PC-9 (cell line): ENCODE measurements at regions not wholly inside any gene's neighbourhood (a gene's known extent, or its start where the extent isn't known, plus 50 kb on each side); places are given as distances from the start of the nearest gene placed in this dataset.

ENCODE experiments used
- BruUV-seq: library from RNA; stranded (reverse); fragments of 400-500 nt; replicated peaks from 2 replicates; lab custom pipeline; 2021; lab: Mats Ljungman, UMichigan
- CTCF ChIA-PET: fragments of 300-600 bp; sonication (Branson Sonifier 250); formaldehyde crosslinking; loops from one replicate; lab custom pipeline; 2022; ENCODE audit warnings: antibody characterized with exemption; lab: Charles Lee
- POLR2A ChIA-PET: fragments of 300-600 bp; sonication (Branson Sonifier 250); formaldehyde crosslinking; loops from one replicate; lab custom pipeline; 2022; ENCODE audit warnings: antibody characterized with exemption; ENCODE audit not compliant: unreplicated experiment; lab: Charles Lee
- DNase-seq, 2 experiments: peaks; one replicate each; pipeline versions ENCODE4 v3.0.0 to v3.0.0-alpha.2; 2015 to 2022; ENCODE audit warnings: mixed read lengths in 1 of 2
- H2AFZ ChIP-seq: fragments of 200-600 bp; sonication (generic); 2 replicates; pipeline ENCODE4 v1.8.1; 2017; ENCODE audit warnings: antibody characterized with exemption
- H3F3A ChIP-seq: fragments of 200-600 bp; sonication (generic); 2 replicates; pipeline ENCODE4 v1.8.1; 2017; ENCODE audit warnings: antibody characterized with exemption, mild to moderate bottlenecking, low read depth; ENCODE audit not compliant: insufficient read depth
- H3K27ac ChIP-seq: fragments of 200-600 bp; sonication (generic); 2 replicates; pipeline ENCODE4 v1.6.1; 2016; ENCODE audit warnings: mixed run types
- H3K27me3 ChIP-seq: fragments of 200-600 bp; sonication (generic); 2 replicates; pipeline ENCODE4 v1.6.1; 2016; ENCODE audit warnings: low read depth, mixed run types; ENCODE audit not compliant: insufficient read depth
- H3K36me3 ChIP-seq: fragments of 200-600 bp; sonication (generic); 2 replicates; pipeline ENCODE4 v1.6.1; 2016; ENCODE audit warnings: low read depth, mixed run types
- H3K4me1 ChIP-seq: fragments of 200-600 bp; sonication (generic); replicated peaks from 2 replicates; pipeline ENCODE4 v1.6.1; 2016; ENCODE audit warnings: mixed run types; ENCODE audit not compliant: insufficient read depth
- H3K4me2 ChIP-seq: fragments of 200-600 bp; sonication (generic); 2 replicates; pipeline ENCODE4 v1.6.1; 2017; ENCODE audit warnings: mixed run types
- H3K4me3 ChIP-seq: fragments of 200-600 bp; sonication (generic); 2 replicates; pipeline ENCODE4 v1.6.1; 2016; ENCODE audit warnings: mixed run types
- H3K79me2 ChIP-seq: fragments of 200-600 bp; sonication (generic); 2 replicates; pipeline ENCODE4 v1.6.1; 2017; ENCODE audit warnings: low read depth, mixed run types
- H3K9me2 ChIP-seq: fragments of 200-600 bp; sonication (generic); 2 replicates; pipeline ENCODE4 v1.8.1; 2017; ENCODE audit warnings: mild to moderate bottlenecking; ENCODE audit not compliant: insufficient read depth
- H3K9me3 ChIP-seq: fragments of 200-600 bp; sonication (generic); 2 replicates; pipeline ENCODE4 v1.8.1; 2016; ENCODE audit warnings: low read depth; ENCODE audit not compliant: insufficient read depth
- H4K20me1 ChIP-seq: fragments of 200-600 bp; sonication (generic); 2 replicates; pipeline ENCODE4 v1.8.1; 2017; ENCODE audit not compliant: insufficient read depth
- CTCF ChIP-seq: fragments of 200-600 bp; sonication (generic); conservative IDR thresholded peaks from 2 replicates; pipeline ENCODE4 v1.6.1; 2017; ENCODE audit warnings: mixed run types, antibody characterized with exemption, mild to moderate bottlenecking, moderate library complexity
- EZH2 ChIP-seq: fragments of 200-600 bp; sonication (generic); IDR thresholded peaks from 2 replicates; pipeline ENCODE4 v1.8.0; 2017; ENCODE audit warnings: antibody characterized with exemption, low read depth
- intact Hi-C: fragments of 100-400 bp; cut with micrococcal nuclease; formaldehyde crosslinking; loops from one replicate; pipeline ENCODE4 v1.10.0; 2022; ENCODE audit not compliant: unreplicated experiment

- H3F3A ChIP-seq = no peaks in the 10 kb centered on the region
- no peaks in the 10 kb centered on the region for H3K9me2 ChIP-seq
- no peak overlapping the region for H3K4me3 ChIP-seq
- peaks cover 9% of the 10 kb centered on the region for H3K4me1 ChIP-seq
- intact Hi-C loops = loop anchor here (2.0 to 10.0 kb wide), 3 partner anchors 29 to 703 kb away; no protein-coding TSS in a partner anchor
- H3K4me2 ChIP-seq = no peak overlapping the region
- TF ChIP-seq CTCF (no peak), EZH2 (no peak)
- no peak overlapping the region for H3K27ac ChIP-seq
- no peak overlapping the region for H2AFZ ChIP-seq
- ChIA-PET POLR2A (no interaction called here), CTCF (interaction anchor here (0.8 kb wide), 1 partner anchor 140 kb away, joined by 3 read pairs; no protein-coding TSS in a partner anchor)
- no peaks in the 10 kb centered on the region for H4K20me1 ChIP-seq
- H3K27me3 ChIP-seq = no peaks in the 10 kb centered on the region
- no peaks in the 10 kb centered on the region for H3K79me2 ChIP-seq
- DNase-seq = no peak
- H3K9me3 ChIP-seq = no peaks in the 10 kb centered on the region
- no TSS peak for BruUV-seq
- H3K36me3 ChIP-seq = no peaks in the 10 kb centered on the region
Measured at GRCh38 chr3:5055357-5056110, 66.6 kb upstream of the ARL8B start.

GRCh38 chr3:5056111-5056391 lies 66.0 kb upstream of the ARL8B start:
- no peak overlapping the region for H3K4me3 ChIP-seq
- H4K20me1 ChIP-seq = no peaks in the 10 kb centered on the region
- peaks cover 9% of the 10 kb centered on the region for H3K4me1 ChIP-seq
- ChIA-PET CTCF (interaction anchor here (0.8 kb wide), 1 partner anchor 139 kb away, joined by 3 read pairs; no protein-coding TSS in a partner anchor), POLR2A (no interaction called here)
- no peak for DNase-seq
- no peaks in the 10 kb centered on the region for H3K9me2 ChIP-seq
- TF ChIP-seq CTCF (no peak), EZH2 (no peak)
- H3K36me3 ChIP-seq = no peaks in the 10 kb centered on the region
- H3K79me2 ChIP-seq = no peaks in the 10 kb centered on the region
- no peak overlapping the region for H3K4me2 ChIP-seq
- H3K27me3 ChIP-seq = no peaks in the 10 kb centered on the region
- no peak overlapping the region for H2AFZ ChIP-seq
- no peak overlapping the region for H3K27ac ChIP-seq
- no TSS peak for BruUV-seq
- intact Hi-C loops = loop anchor here (2.0 to 10.0 kb wide), 3 partner anchors 29 to 704 kb away; no protein-coding TSS in a partner anchor
- no peaks in the 10 kb centered on the region for H3F3A ChIP-seq
- no peaks in the 10 kb centered on the region for H3K9me3 ChIP-seq

- ChIA-PET CTCF (interaction anchor here (0.5 to 1.0 kb wide), 9 partner anchors 41 to 394 kb away, joined by 3 to 19 read pairs (median 4); no protein-coding TSS in a partner anchor), POLR2A (no interaction called here)
- no peak overlapping the region for H3K4me2 ChIP-seq
- no peaks in the 10 kb centered on the region for H3K27me3 ChIP-seq
- no peak for DNase-seq
- TF ChIP-seq CTCF (no peak), EZH2 (no peak)
- H3K27ac ChIP-seq = no peak overlapping the region
- H3K79me2 ChIP-seq = no peaks in the 10 kb centered on the region
- intact Hi-C loops = loop anchor here (1.0 to 10.0 kb wide), 6 partner anchors 30 to 705 kb away; no protein-coding TSS in a partner anchor
- BruUV-seq = no TSS peak
- H3K36me3 ChIP-seq = no peaks in the 10 kb centered on the region
- no peaks in the 10 kb centered on the region for H4K20me1 ChIP-seq
- H3K4me1 ChIP-seq = peaks cover 9% of the 10 kb centered on the region
- H3F3A ChIP-seq = no peaks in the 10 kb centered on the region
- H3K9me2 ChIP-seq = no peaks in the 10 kb centered on the region
- no peak overlapping the region for H2AFZ ChIP-seq
- no peak overlapping the region for H3K4me3 ChIP-seq
- no peaks in the 10 kb centered on the region for H3K9me3 ChIP-seq
Measured at GRCh38 chr3:5057272-5057671, 64.8 kb upstream of the ARL8B start.
